ENCODE measurements at regions not wholly inside any gene's neighbourhood (a gene's known extent, or its start where the extent isn't known, plus 50 kb on each side); places are given as distances from the start of the nearest gene placed in this dataset.

DNA sequence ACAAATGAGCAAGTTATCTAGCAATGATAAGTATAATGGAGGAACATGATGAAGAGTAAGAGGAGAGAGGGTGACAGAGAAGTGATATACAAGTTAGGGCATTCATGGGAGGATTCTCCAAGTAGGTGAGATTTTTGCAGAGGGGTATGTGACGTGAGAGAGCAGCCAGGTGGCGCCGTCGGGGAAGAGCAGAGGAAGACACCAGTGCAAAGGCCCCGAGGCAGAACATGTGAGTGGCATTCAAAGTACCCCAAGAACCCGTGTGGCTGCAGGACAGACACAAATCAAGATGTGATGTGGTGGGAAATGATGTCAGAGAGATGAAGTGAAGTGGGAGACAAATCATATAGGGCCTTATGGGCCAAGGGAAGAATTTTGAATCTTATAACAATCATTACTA, 81.8 kb upstream of the GRM7 start:
- Histone ChIP-seq H3K4me3 (no peak overlapping the region), H3K27ac (no peak overlapping the region), H3K4me1 (ENCODE audit: insufficient read depth) (no peaks in the 10 kb centered on the region), H3K9me3 (no peaks in the 10 kb centered on the region), H3K36me3 (no peaks in the 10 kb centered on the region), H3K27me3 (no peaks in the 10 kb centered on the region)
- TF ChIP-seq, protein P1, sequence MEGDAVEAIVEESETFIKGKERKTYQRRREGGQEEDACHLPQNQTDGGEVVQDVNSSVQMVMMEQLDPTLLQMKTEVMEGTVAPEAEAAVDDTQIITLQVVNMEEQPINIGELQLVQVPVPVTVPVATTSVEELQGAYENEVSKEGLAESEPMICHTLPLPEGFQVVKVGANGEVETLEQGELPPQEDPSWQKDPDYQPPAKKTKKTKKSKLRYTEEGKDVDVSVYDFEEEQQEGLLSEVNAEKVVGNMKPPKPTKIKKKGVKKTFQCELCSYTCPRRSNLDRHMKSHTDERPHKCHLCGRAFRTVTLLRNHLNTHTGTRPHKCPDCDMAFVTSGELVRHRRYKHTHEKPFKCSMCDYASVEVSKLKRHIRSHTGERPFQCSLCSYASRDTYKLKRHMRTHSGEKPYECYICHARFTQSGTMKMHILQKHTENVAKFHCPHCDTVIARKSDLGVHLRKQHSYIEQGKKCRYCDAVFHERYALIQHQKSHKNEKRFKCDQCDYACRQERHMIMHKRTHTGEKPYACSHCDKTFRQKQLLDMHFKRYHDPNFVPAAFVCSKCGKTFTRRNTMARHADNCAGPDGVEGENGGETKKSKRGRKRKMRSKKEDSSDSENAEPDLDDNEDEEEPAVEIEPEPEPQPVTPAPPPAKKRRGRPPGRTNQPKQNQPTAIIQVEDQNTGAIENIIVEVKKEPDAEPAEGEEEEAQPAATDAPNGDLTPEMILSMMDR (IDR thresholded peaks at IDR 0.05) = no peak
- TF ChIP-seq POLR2A (IDR thresholded peaks at IDR 0.05) = no peak
- no peak for TF ChIP-seq EP300 (IDR thresholded peaks at IDR 0.05)
- no peak for DNase-seq
- intact Hi-C loops (cut with DNase I) = no loop called here
- 89 to 94% (median 93%) methylated on average over 6 of the region's 6 CpGs for WGBS, 3 donors

DNA sequence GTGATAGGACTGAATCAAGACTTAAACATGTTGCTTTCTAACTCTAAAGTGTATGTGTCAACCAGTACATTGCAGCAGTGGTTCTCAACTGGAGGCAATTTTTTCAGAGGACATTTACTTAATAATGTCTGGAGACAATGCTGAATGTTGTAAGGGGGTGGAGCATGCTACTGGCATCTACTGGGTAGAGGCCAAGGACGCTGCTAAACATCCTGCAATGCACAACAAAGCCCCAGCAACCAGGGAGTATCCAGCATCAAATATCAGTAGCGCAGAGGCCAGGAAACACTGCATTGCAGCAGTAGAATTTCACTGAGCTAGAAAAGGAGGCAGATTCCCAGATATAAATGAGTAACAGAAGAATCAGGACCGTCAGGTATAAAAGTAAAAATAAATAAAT, 79.8 kb upstream of the GRM7 start:
- no peak overlapping the region for H3K4me3 ChIP-seq
- intact Hi-C loops (cut with DNase I) = no loop called here
- H3K27ac ChIP-seq = no peak overlapping the region
- WGBS, 3 donors = 43 to 51% (median 48%) methylated on average over 3 of the region's 3 CpGs
- no peaks in the 10 kb centered on the region for H3K27me3 ChIP-seq
- TF ChIP-seq EP300 (IDR thresholded peaks at IDR 0.05) (no peak), POLR2A (IDR thresholded peaks at IDR 0.05) (no peak)
- TF ChIP-seq, protein P1 (IDR thresholded peaks at IDR 0.05) = no peak
- no peaks in the 10 kb centered on the region for H3K4me1 ChIP-seq (ENCODE audit: insufficient read depth)
- no peaks in the 10 kb centered on the region for H3K36me3 ChIP-seq
- DNase-seq = no peak
- no peaks in the 10 kb centered on the region for H3K9me3 ChIP-seq

DNA sequence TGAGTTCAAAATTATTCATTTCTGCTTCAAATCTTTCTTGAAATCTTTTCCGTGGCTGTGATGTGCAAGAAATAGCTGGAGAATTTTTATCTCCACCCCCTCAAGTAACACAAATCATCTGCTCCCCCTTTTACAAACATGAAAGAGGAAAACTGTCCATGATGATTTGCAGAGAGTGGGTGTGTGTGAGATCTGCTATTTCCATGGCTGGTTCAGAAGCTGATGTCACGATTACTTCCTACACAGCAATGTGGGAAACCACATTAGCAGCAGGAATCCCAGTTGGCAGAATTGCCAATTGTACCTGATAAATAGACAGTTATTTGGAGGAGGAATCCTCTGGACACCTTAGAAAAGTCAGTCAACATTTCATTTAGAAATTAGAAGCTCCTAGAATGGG, 75.2 kb upstream of the GRM7 start:
- H3K4me1 ChIP-seq (ENCODE audit: insufficient read depth) = no peaks in the 10 kb centered on the region
- intact Hi-C loops (cut with DNase I) = no loop called here
- no peak for DNase-seq
- TF ChIP-seq EP300 (IDR thresholded peaks at IDR 0.05) = no peak
- TF ChIP-seq, protein P1 (IDR thresholded peaks at IDR 0.05) = no peak
- no peak for TF ChIP-seq POLR2A (IDR thresholded peaks at IDR 0.05)
- H3K27me3 ChIP-seq = no peaks in the 10 kb centered on the region
- no peaks in the 10 kb centered on the region for H3K36me3 ChIP-seq
- no peak overlapping the region for H3K4me3 ChIP-seq
- H3K27ac ChIP-seq = no peak overlapping the region
- WGBS, 3 donors = 24 to 34% (median 26%) methylated on average over 2 of the region's 2 CpGs
- no peaks in the 10 kb centered on the region for H3K9me3 ChIP-seq

DNA sequence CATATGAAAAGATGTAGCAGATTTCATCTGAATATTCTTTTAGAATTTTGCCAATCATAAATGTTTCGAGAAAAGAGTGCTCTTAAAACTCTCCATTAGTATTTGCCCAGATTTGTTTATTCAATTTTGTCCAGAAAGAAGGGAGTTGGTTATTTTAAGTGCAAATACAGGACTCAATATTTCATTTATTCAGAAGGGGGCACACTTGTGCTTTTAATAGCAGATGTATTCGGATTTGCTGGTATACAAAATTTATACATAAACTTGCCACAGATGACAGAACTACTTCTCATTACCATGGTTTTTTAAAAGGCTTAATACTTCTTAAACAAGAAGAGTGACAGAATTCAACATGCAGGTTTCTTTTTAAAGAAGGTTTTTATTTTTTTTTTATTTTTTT, 69.8 kb upstream of the GRM7 start:
- H3K4me3 ChIP-seq = no peak overlapping the region
- H3K9me3 ChIP-seq = no peaks in the 10 kb centered on the region
- TF ChIP-seq EP300 (IDR thresholded peaks at IDR 0.05) = no peak
- no peak for TF ChIP-seq POLR2A (IDR thresholded peaks at IDR 0.05)
- TF ChIP-seq, protein P1 (IDR thresholded peaks at IDR 0.05) = no peak
- H3K4me1 ChIP-seq (ENCODE audit: insufficient read depth) = no peaks in the 10 kb centered on the region
- H3K27ac ChIP-seq = no peak overlapping the region
- H3K36me3 ChIP-seq = no peaks in the 10 kb centered on the region
- intact Hi-C loops (cut with DNase I) = no loop called here
- no peak for DNase-seq
- 2 to 17% (median 11%) methylated on average over 2 of the region's 2 CpGs for WGBS, 3 donors
- no peaks in the 10 kb centered on the region for H3K27me3 ChIP-seq
